ENCODE measurements at regions not wholly inside any gene's neighbourhood (a gene's known extent, or its start where the extent isn't known, plus 50 kb on each side); places are given as distances from the start of the nearest gene placed in this dataset.

GRCh38 chr2:104772996-104773395, 80.9 kb upstream of the POU3F3 start:
- 56% methylated on average over 1 of the region's 1 CpG for WGBS
- no peak for DNase-seq (ENCODE audit: low spot score in 2 of 2)
- no peak overlapping the region for H3K4me3 ChIP-seq
- no peak overlapping the region for H3K27ac ChIP-seq
- H3K4me1 ChIP-seq = no peaks in the 10 kb centered on the region
- TF ChIP-seq POLR2A (IDR thresholded peaks at IDR 0.05) (no peak), POLR2AphosphoS5 (IDR thresholded peaks at IDR 0.05) (no peak), EP300 (IDR thresholded peaks at IDR 0.05) (no peak), CTCF (IDR thresholded peaks at IDR 0.05) (no peak)
- H3K27me3 ChIP-seq = no peaks in the 10 kb centered on the region
- no peaks in the 10 kb centered on the region for H3K9me3 ChIP-seq
- no peaks in the 10 kb centered on the region for H3K36me3 ChIP-seq

GRCh38 chr2:104774631-104775030, 79.3 kb upstream of the POU3F3 start:
- H3K27me3 ChIP-seq = no peaks in the 10 kb centered on the region
- H3K27ac ChIP-seq = no peak overlapping the region
- H3K4me3 ChIP-seq = no peak overlapping the region
- no peaks in the 10 kb centered on the region for H3K4me1 ChIP-seq
- TF ChIP-seq EP300 (IDR thresholded peaks at IDR 0.05) (no peak), POLR2A (IDR thresholded peaks at IDR 0.05) (no peak), CTCF (IDR thresholded peaks at IDR 0.05) (no peak), POLR2AphosphoS5 (IDR thresholded peaks at IDR 0.05) (no peak)
- H3K9me3 ChIP-seq = no peaks in the 10 kb centered on the region
- H3K36me3 ChIP-seq = no peaks in the 10 kb centered on the region
- 74% methylated on average over 3 of the region's 3 CpGs for WGBS
- no peak for DNase-seq (ENCODE audit: low spot score in 2 of 2)

- Histone ChIP-seq H3K9me3 (no peaks in the 10 kb centered on the region), H3K4me1 (no peaks in the 10 kb centered on the region), H3K36me3 (no peaks in the 10 kb centered on the region), H3K4me3 (no peak overlapping the region), H3K27me3 (no peaks in the 10 kb centered on the region), H3K27ac (no peak overlapping the region)
- 76% methylated on average over 2 of the region's 2 CpGs for WGBS
- no peak for DNase-seq (ENCODE audit: low spot score in 2 of 2)
- no peak for TF ChIP-seq POLR2AphosphoS5 (IDR thresholded peaks at IDR 0.05)
- TF ChIP-seq EP300 (IDR thresholded peaks at IDR 0.05) = no peak
- TF ChIP-seq CTCF (IDR thresholded peaks at IDR 0.05) = no peak
- no peak for TF ChIP-seq POLR2A (IDR thresholded peaks at IDR 0.05)
Measured at GRCh38 chr2:104777721-104778120, 76.2 kb upstream of the POU3F3 start.

GRCh38 chr2:104781151-104781550, 72.8 kb upstream of the POU3F3 start:
- Histone ChIP-seq H3K36me3 (no peaks in the 10 kb centered on the region), H3K4me3 (no peak overlapping the region), H3K27ac (no peak overlapping the region), H3K4me1 (no peaks in the 10 kb centered on the region), H3K9me3 (no peaks in the 10 kb centered on the region), H3K27me3 (no peaks in the 10 kb centered on the region)
- DNase-seq (ENCODE audit: low spot score in 2 of 2) = no peak
- TF ChIP-seq EP300 (IDR thresholded peaks at IDR 0.05) = no peak
- TF ChIP-seq CTCF (IDR thresholded peaks at IDR 0.05) = no peak
- no peak for TF ChIP-seq POLR2AphosphoS5 (IDR thresholded peaks at IDR 0.05)
- no peak for TF ChIP-seq POLR2A (IDR thresholded peaks at IDR 0.05)

GRCh38 chr2:104784264-104784663, 69.7 kb upstream of the POU3F3 start:
- H3K9me3 ChIP-seq = no peaks in the 10 kb centered on the region
- H3K27ac ChIP-seq = no peak overlapping the region
- DNase-seq (ENCODE audit: low spot score in 2 of 2) = no peak
- H3K4me3 ChIP-seq = no peak overlapping the region
- 94% methylated on average over 3 of the region's 3 CpGs for WGBS
- no peak for TF ChIP-seq POLR2A (IDR thresholded peaks at IDR 0.05)
- no peak for TF ChIP-seq EP300 (IDR thresholded peaks at IDR 0.05)
- no peak for TF ChIP-seq POLR2AphosphoS5 (IDR thresholded peaks at IDR 0.05)
- no peak for TF ChIP-seq CTCF (IDR thresholded peaks at IDR 0.05)
- no peaks in the 10 kb centered on the region for H3K36me3 ChIP-seq
- peaks cover 3% of the 10 kb centered on the region for H3K27me3 ChIP-seq
- no peaks in the 10 kb centered on the region for H3K4me1 ChIP-seq
